ES-I3 (cell line): ENCODE measurements at regions not wholly inside any gene's neighbourhood (a gene's known extent, or its start where the extent isn't known, plus 50 kb on each side); places are given as distances from the start of the nearest gene placed in this dataset.

Experiments
- H3K36me3 ChIP-seq: 2 replicates; pipeline ENCODE4 v1.6.1; 2013; ENCODE audit warnings: mild to moderate bottlenecking, low read length, control low read depth, moderate library complexity; ENCODE audit not compliant: insufficient read depth
- H3K4me1 ChIP-seq: 2 replicates; pipeline ENCODE4 v1.6.1; 2013; ENCODE audit warnings: mild to moderate bottlenecking, control low read depth, low read length; ENCODE audit not compliant: insufficient read depth
- H3K9ac ChIP-seq: 2 replicates; pipeline ENCODE4 v1.6.1; 2013; ENCODE audit warnings: low read depth, mild to moderate bottlenecking, low read length, moderate library complexity
- H3K9me3 ChIP-seq: 2 replicates; pipeline ENCODE4 v1.6.1; 2013; ENCODE audit warnings: mild to moderate bottlenecking, low read length, moderate library complexity; ENCODE audit not compliant: control insufficient read depth, insufficient read depth

DNA sequence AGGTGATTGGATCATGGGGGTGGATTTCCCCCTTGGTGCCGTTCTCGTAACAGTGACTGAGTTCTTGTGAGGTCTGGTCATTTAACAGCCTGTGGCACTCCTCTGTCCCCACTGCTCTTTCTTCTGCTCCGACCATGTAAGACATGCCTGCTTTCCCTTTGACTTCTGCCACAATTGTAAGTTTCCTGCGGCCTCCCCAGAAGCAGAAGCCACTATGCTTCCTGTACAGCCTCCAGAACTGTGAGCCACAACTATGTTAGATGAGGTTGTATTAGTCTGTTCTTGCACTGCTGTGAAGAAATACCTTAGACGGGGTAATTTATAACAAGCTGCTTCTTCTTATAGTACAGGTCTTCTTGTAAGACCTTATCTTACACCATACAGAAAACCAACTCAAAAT is 241.7 kb upstream of the KLF14 start:
- H3K36me3 ChIP-seq, result no peaks in the 10 kb centered on the region
- no peaks in the 10 kb centered on the region for H3K4me1 ChIP-seq
- H3K9ac ChIP-seq, result no peak overlapping the region
- no peaks in the 10 kb centered on the region for H3K9me3 ChIP-seq

DNA sequence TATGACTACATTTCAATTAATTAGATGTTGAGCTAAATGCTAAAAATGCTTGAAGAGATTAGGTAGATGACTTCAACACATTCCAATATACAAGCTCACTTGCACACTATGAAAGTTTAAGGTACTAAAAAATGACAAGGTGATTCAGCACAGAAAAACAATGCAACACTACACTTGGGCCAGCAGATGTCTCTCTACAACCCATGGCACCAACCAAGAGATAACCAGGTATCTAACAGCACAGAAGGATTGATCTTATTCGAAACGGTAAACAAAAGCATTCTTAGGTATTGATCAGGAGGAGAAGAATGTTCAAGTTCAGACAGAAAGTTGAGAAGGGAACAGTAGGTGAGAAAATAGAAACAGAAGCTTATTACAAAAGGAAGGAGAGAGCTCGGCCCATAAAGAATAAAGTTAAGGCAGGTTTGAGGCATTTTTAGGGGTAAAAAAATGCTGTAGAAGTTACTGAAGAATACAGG is 248.2 kb upstream of the KLF14 start:
- Histone ChIP-seq H3K36me3 (no peaks in the 10 kb centered on the region), H3K9ac (no peak overlapping the region), H3K9me3 (no peaks in the 10 kb centered on the region), H3K4me1 (no peaks in the 10 kb centered on the region)

DNA sequence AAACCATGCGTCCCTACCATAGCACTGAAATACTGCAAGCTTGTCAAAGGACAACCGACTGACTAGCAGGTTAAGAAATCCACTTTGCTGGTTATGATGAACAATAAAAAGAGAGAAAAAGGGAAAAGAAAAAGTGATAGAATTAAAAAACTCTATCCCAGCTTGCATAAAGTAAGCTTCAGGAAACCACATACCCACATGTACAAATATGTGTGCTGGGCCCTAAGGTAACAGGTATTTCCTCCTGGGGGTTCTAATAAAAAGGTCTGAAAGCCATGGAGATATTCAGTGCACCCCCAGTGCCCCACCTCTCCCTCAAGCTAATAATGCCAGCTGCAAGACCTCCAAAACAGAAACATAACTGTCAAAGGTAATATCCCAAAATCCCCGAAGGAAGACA is 248.6 kb upstream of the KLF14 start:
- Histone ChIP-seq H3K9me3 (no peaks in the 10 kb centered on the region), H3K9ac (no peak overlapping the region), H3K4me1 (no peaks in the 10 kb centered on the region), H3K36me3 (no peaks in the 10 kb centered on the region)

DNA sequence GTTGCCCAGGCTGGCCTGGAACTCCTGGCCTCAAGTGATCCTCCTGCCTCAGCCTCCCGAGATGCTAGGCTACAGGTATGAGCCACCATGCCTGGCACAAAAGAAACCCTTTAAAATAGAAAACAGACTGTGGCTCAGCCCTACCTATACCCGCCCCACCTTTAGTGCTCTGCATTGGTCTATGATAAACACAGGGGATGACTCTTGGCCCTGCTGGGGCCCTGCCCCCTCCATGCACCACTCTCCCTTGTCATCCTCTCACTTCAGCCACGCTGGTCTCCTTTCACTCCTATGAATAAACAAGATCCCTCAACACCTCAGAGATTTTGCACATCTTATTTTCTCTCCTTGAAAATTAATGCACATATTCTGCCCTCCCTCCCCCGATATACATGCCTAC is 251.4 kb upstream of the KLF14 start:
- Histone ChIP-seq H3K4me1 (no peaks in the 10 kb centered on the region), H3K9me3 (no peaks in the 10 kb centered on the region), H3K9ac (no peak overlapping the region), H3K36me3 (no peaks in the 10 kb centered on the region)

DNA sequence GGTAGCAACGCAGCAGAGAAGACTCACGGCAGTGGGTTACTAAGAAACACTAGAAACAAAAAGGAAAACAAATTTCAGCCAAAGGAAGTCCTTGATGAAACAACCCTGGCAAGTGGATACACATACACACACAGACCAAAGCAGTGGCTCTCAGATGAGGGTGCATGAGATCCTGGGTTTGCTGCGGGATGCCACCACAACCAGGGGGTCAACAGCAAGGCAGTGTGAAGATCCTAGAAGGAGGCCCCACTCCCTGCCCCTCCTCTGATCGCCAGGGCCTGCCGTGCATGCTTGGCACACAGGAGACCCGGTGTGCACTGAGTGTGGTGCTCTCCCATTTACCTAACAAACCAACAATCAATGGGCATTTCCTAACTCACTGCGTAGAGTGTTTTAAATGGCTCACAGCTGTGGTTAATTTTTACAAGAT is 252.3 kb upstream of the KLF14 start:
- no peaks in the 10 kb centered on the region for H3K4me1 ChIP-seq
- no peak overlapping the region for H3K9ac ChIP-seq
- H3K36me3 ChIP-seq, result no peaks in the 10 kb centered on the region
- H3K9me3 ChIP-seq, result no peaks in the 10 kb centered on the region

DNA sequence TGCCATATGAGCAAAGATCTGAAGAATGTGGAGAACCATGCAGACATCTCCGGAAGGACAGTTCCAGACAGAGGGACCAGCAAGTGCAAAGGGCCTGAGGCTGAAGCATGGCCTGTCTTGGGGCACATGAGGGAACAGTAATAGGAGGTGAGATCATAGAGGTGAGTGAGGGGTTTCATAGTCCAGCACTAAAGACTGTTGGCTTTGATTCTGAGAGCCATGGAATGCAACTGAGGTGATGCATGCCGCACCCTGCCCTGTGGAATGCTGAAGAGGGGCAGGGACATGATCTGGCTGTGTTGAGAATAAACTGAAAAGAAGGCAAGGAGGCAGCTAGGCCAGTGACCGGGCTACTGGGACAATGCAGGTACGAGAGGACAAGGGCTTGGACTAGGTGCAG is 253.1 kb upstream of the KLF14 start:
- Histone ChIP-seq H3K9ac (no peak overlapping the region), H3K9me3 (no peaks in the 10 kb centered on the region), H3K36me3 (no peaks in the 10 kb centered on the region), H3K4me1 (no peaks in the 10 kb centered on the region)

DNA sequence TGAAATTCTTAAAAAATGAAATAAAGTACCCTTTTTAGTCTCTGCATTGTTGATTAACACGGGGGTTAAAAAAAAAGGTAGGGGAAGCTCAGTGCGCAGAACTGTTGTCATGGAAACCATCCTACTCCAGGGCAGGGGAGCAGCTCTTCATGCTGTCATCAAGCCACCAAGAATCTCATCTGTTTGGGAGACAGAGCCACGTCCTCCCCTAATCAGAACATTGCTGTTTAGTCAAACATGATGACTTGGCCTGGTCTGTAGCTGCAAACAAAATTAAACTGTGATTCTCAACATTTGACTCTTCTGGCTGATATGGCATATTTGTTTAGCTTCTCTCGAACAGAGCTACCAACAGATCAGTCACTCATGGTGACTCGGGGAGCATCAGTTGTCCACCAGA is 254.4 kb upstream of the KLF14 start:
- Histone ChIP-seq H3K9ac (no peak overlapping the region), H3K36me3 (no peaks in the 10 kb centered on the region), H3K4me1 (no peaks in the 10 kb centered on the region), H3K9me3 (no peaks in the 10 kb centered on the region)

DNA sequence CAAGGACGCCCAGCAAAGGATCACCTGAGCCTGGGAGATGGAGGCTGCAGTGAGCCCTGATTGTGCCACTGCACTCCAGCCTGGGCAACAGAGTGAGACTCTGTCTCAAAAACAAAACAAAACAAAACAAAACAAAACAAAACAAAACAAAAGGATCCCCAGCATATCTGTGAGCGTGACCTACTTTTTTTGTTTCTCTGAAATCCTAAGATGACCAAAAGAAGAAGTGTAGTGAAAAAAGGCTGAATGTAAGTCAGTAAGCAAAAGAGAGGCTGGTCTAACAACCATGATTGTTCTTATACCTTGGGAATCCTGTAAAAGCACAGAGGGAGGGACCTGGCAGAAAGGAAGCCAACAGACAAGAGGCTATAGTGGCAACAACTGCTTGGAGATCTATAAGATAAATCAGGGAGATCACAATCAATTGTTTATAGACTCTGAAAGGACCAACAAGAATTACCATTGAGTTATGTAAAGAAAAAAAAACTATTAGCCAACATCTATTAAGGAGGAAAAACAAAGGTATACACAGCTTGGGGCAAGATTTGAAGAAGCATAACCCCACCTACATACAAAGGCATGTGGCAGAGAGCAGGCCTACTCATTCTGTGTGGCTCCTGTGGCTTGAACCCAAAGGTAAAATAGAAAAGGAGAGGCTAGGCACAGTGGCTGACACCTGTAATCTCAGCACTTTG is 255.2 kb upstream of the KLF14 start:
- H3K36me3 ChIP-seq, result no peaks in the 10 kb centered on the region
- H3K4me1 ChIP-seq, result peaks cover 2% of the 10 kb centered on the region; the same call in 1 of the 2 replicates
- H3K9me3 ChIP-seq, result no peaks in the 10 kb centered on the region
- no peak overlapping the region for H3K9ac ChIP-seq

DNA sequence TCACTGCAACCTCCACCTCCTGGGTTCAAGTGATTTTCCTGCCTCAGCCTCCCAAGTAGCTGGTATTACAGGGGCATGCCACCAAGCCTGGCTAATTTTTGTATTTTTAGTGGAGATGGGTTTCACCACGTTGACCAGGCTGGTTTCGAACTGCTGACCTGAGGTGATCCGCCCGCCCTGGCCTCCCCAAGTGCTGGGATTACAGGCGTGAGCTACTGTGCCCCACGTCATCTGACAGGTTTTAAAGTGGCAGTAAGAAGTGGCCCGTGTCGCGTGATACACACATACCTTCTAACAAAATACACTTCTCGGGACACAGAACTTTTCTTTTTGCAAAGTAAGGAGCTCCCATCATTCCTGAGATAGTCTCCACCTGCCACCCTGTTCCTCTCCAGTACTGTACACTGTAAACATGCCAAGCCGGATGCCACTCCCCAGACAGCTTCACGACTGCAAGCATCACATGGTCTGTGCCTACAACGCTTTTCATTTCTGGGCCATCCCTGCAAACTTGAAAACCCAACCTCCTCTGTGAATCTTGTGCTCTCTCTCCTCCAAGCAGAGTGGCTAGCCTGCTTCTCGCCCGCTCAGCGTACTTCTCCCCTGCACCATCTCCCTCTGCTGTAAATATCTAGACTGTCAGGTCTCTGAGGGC is 256.3 kb upstream of the KLF14 start:
- Histone ChIP-seq H3K4me1 (peaks cover 7% of the 10 kb centered on the region; the same call in 1 of the 2 replicates), H3K9ac (no peak overlapping the region), H3K9me3 (no peaks in the 10 kb centered on the region), H3K36me3 (no peaks in the 10 kb centered on the region)

DNA sequence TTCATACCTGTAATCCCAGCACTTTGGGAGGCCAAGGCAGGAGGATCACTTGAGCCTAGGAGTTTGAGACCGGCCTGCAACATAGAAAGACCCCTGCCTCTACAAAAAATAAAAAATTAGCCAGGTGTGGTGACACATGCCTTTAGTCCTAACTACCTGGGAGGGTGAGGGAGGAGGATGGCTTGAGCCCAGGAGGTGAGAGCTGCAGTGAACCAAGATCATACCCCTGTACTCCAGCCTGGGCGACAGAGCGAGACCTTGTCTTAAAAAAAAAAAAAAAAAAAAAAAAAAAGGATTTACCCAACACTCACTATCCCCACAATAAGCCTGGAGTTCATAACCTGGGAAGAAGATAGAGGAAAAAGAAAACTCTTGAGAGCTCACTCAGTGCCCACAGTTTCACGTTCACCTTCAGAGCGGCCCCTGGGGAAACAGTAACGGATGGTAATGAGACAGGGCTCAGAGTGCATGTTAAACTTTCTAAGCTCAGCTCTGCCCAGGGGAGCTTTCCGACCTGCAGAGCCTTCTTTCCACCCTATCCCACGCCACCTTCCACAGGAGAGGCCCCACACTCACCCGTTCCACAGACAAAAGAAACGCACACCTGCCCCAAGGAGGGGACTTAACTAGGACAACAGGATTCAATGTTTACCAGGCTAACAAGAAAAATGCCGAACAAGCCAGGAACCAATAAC is 259.8 kb upstream of the KLF14 start:
- H3K9me3 ChIP-seq, result no peaks in the 10 kb centered on the region
- H3K36me3 ChIP-seq, result no peaks in the 10 kb centered on the region
- H3K9ac ChIP-seq, result no peak overlapping the region
- peaks cover 7% of the 10 kb centered on the region; the same call in 1 of the 2 replicates for H3K4me1 ChIP-seq

DNA sequence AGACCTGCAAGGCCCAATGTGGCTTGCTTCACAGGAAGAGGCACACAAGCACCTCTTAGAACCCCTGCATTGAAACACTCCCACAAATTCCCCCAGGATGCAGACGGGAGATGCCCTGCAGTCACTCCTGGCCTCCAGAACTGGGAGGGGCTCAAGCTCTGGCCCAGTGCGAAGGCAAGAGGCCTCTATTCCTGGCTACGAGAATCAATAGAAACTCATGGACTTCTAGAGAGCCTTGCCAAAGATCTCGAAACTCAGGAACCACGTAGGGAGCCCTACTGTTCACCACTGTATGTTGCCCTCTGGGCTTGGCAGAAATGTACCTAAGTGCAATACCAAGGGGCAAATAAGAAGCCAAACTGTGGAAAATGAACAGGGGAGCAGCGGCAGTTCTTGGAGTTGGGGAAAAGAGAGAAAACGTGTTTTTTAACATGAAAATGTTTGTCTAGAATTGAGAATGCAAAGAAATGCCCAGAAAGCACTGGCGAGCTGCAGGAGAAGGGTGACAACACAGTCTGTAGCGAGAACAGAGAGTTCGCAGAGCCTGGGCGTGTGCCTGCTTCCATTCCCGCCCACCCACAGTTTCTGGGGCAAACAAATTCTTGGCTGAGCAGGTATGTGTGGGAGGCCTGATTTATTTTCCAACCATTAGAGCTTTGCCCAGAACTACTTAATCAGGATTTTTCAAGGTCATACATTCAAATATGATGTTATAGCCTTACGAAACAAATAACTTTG is 260.5 kb upstream of the KLF14 start:
- H3K9ac ChIP-seq, result no peak overlapping the region
- no peaks in the 10 kb centered on the region for H3K36me3 ChIP-seq
- H3K9me3 ChIP-seq, result no peaks in the 10 kb centered on the region
- H3K4me1 ChIP-seq, result peaks cover 7% of the 10 kb centered on the region; the same call in 1 of the 2 replicates

DNA sequence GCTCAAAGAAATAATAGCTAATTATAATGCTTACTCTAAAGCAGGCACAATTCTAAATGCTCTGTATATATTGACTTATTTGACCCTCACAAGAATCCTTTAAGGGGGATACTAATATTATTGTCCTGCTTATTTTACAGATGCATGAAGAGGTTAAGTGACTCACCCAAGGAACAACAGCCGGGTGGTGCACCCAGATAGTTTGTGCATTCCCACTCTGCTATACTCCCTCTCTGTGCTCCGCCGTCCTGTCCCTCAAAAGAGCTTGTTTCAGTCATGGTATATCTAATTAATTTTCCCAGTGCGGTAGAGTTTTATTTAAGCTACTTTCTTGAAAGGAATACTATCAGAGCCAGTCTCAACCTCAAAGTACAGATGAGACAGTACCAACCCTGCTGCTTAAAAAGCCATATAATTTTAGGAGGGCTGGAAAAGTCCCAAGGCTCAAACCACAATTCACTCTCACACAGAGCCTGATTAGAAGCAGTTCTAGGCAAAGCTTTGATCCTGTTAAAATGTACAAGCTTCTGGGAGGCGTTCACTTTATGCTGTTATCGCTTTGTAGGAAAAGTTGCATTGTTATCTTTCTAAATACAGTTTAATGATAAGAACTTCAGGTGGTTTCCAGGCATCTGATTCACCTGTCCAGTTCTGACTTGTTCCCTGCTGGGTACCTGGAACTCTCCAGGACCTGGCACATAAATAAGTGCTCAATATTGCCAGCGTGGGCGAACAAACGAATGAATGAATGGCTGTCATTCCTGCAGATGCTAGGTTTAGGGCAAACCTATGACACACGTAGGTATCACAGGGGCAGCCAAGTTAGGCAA is 261.5 kb upstream of the KLF14 start:
- H3K36me3 ChIP-seq, result no peaks in the 10 kb centered on the region
- H3K9ac ChIP-seq, result no peak overlapping the region
- H3K9me3 ChIP-seq, result no peaks in the 10 kb centered on the region
- peaks cover 7% of the 10 kb centered on the region; the same call in 1 of the 2 replicates for H3K4me1 ChIP-seq

DNA sequence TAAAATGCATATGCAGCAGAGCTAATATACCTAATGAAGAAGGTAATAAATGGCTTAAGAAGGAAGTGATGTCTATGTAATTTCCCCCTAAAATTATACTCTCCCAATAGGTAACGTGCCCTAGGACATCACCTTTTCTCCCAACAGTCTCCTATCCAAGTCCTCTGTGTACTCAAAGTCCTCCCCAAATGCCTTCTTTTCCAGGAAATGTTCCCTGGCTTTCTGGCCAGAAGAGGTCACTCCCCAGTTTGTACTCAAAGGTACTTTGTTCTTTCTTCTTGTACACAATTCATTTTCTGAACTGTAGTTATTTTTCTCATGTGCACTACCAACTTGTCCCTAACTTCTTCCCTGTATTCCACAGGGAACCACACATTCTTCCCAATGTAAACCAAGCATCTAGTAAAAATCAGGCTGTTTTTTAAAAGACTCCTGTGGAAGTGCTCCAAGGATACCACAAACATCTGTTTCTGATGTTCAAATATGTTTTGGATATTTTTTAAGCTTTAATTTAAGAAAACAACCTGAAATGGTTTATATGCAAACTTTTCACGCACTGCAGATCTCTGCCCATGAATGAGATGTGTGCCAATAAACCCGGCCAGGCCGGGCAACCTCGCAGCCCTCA is 262.3 kb upstream of the KLF14 start:
- no peak overlapping the region for H3K9ac ChIP-seq
- no peaks in the 10 kb centered on the region for H3K36me3 ChIP-seq
- H3K4me1 ChIP-seq, result peaks cover 7% of the 10 kb centered on the region; the same call in 1 of the 2 replicates
- no peaks in the 10 kb centered on the region for H3K9me3 ChIP-seq
